Parathyroid adenoma (tissue), 2 donors: ENCODE measurements at regions not wholly inside any gene's neighbourhood (a gene's known extent, or its start where the extent isn't known, plus 50 kb on each side); places are given as distances from the start of the nearest gene placed in this dataset.

Source experiments
- H2AFZ ChIP-seq: fragments of 300-600 bp; sonication (generic); one replicate; pipeline ENCODE4 v1.7.0; 2017; ENCODE audit warnings: antibody characterized with exemption, mild to moderate bottlenecking
- H3K27ac ChIP-seq: fragments of 300-600 bp; sonication (generic); one replicate; pipeline ENCODE4 v1.7.0; 2017
- H3K27me3 ChIP-seq: fragments of 300-600 bp; sonication (generic); one replicate; pipeline ENCODE4 v1.7.0; 2017; ENCODE audit warnings: low read length; ENCODE audit not compliant: control insufficient read depth, insufficient read depth
- H3K36me3 ChIP-seq: fragments of 300-600 bp; sonication (generic); one replicate; pipeline ENCODE4 v1.7.0; 2017; ENCODE audit warnings: low read length; ENCODE audit not compliant: control insufficient read depth, insufficient read depth
- H3K4me1 ChIP-seq: fragments of 300-600 bp; sonication (generic); one replicate; pipeline ENCODE4 v1.7.0; 2017; ENCODE audit warnings: control low read depth
- H3K4me2 ChIP-seq: fragments of 300-600 bp; sonication (generic); one replicate; pipeline ENCODE4 v1.7.0; 2017; ENCODE audit warnings: low read length
- H3K4me3 ChIP-seq: fragments of 300-600 bp; sonication (generic); one replicate; pipeline ENCODE4 v1.7.0; 2017; ENCODE audit warnings: low read depth, low read length
- H3K79me2 ChIP-seq: fragments of 300-600 bp; sonication (generic); one replicate; pipeline ENCODE4 v1.7.0; 2017; ENCODE audit warnings: control low read depth
- H3K9ac ChIP-seq: fragments of 300-600 bp; sonication (generic); one replicate; pipeline ENCODE4 v1.7.0; 2017; ENCODE audit warnings: mild to moderate bottlenecking
- H3K9me3 ChIP-seq: fragments of 300-600 bp; sonication (generic); one replicate; pipeline ENCODE4 v1.7.0; 2017; ENCODE audit warnings: low read length; ENCODE audit not compliant: control insufficient read depth
- TF ChIP-seq, protein P1 (sequence below): fragments of 300-600 bp; sonication (generic); IDR thresholded peaks from one replicate; pipeline ENCODE4 v1.7.0; 2017; ENCODE audit warnings: antibody characterized with exemption, mild to moderate bottlenecking
- donor health status: primary hyperparathyroidism.

- no peaks in the 10 kb centered on the region for H3K27me3 ChIP-seq
- TF ChIP-seq, protein P1, sequence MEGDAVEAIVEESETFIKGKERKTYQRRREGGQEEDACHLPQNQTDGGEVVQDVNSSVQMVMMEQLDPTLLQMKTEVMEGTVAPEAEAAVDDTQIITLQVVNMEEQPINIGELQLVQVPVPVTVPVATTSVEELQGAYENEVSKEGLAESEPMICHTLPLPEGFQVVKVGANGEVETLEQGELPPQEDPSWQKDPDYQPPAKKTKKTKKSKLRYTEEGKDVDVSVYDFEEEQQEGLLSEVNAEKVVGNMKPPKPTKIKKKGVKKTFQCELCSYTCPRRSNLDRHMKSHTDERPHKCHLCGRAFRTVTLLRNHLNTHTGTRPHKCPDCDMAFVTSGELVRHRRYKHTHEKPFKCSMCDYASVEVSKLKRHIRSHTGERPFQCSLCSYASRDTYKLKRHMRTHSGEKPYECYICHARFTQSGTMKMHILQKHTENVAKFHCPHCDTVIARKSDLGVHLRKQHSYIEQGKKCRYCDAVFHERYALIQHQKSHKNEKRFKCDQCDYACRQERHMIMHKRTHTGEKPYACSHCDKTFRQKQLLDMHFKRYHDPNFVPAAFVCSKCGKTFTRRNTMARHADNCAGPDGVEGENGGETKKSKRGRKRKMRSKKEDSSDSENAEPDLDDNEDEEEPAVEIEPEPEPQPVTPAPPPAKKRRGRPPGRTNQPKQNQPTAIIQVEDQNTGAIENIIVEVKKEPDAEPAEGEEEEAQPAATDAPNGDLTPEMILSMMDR: no peak
- no peaks in the 10 kb centered on the region for H3K9me3 ChIP-seq
- no peak overlapping the region for H3K9ac ChIP-seq
- no peaks in the 10 kb centered on the region for H3K79me2 ChIP-seq
- no peak overlapping the region for H3K4me2 ChIP-seq
- no peaks in the 10 kb centered on the region for H3K4me1 ChIP-seq
- H3K36me3 ChIP-seq: no peaks in the 10 kb centered on the region
- no peak overlapping the region for H2AFZ ChIP-seq
- H3K4me3 ChIP-seq: no peak overlapping the region
- H3K27ac ChIP-seq: no peak overlapping the region
These were observed 532.8 kb downstream of the FOXG1 start for GRCh38 chr14:29299372-29299771.

GRCh38 chr14:29301571-29301970, 535.0 kb downstream of the FOXG1 start:
- Histone ChIP-seq H3K36me3 (no peaks in the 10 kb centered on the region), H3K4me1 (no peaks in the 10 kb centered on the region), H3K79me2 (no peaks in the 10 kb centered on the region), H3K27me3 (no peaks in the 10 kb centered on the region), H3K27ac (no peak overlapping the region), H3K9ac (no peak overlapping the region), H3K4me2 (no peak overlapping the region), H3K4me3 (no peak overlapping the region), H3K9me3 (no peaks in the 10 kb centered on the region), H2AFZ (no peak overlapping the region)
- TF ChIP-seq, protein P1: no peak

DNA sequence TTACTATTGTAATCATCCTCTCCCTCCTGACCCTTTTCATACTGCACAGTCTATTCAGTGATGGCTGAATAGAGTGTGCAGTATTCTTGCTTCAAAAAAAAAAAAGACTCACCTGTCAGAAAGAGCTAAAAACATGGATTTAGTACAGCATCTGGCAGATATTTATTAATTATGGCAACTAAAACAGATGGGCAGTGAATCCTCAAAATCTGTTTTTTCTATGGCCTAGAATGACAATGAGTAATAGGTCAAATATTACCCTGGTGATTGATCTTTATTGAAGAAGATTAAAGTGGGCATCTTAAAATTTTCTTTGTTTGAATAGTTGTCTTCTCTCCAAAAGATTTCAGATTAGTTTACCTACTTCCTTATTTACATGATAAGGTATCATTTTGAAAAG, 543.6 kb downstream of the FOXG1 start:
- no peak overlapping the region for H2AFZ ChIP-seq
- no peaks in the 10 kb centered on the region for H3K4me1 ChIP-seq
- H3K9me3 ChIP-seq: no peaks in the 10 kb centered on the region
- H3K27ac ChIP-seq: no peak overlapping the region
- no peak overlapping the region for H3K4me3 ChIP-seq
- no peaks in the 10 kb centered on the region for H3K79me2 ChIP-seq
- TF ChIP-seq, protein P1: no peak
- H3K9ac ChIP-seq: no peak overlapping the region
- no peaks in the 10 kb centered on the region for H3K36me3 ChIP-seq
- no peaks in the 10 kb centered on the region for H3K27me3 ChIP-seq
- H3K4me2 ChIP-seq: no peak overlapping the region

DNA sequence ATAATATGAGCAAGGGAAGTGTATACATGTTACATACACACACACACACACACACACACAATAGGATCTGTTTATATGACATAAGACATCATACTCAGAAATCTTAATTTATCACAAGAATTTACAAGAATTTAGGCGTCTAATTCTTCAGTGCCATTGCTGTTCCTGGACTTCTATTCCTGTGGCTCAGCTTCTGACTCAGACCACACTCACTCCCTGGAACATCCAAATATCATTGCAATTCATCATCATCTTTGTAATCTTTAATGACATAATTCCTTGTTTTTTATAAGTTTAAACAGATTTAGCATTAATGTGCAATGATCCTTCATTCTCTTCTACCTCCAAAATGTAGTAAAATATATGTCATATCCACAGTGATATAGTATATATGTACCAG, 544.2 kb downstream of the FOXG1 start:
- no peak overlapping the region for H3K4me3 ChIP-seq

GRCh38 chr14:29311983-29312382, 545.4 kb downstream of the FOXG1 start:
- Histone ChIP-seq H3K36me3 (no peaks in the 10 kb centered on the region), H3K79me2 (no peaks in the 10 kb centered on the region), H3K4me2 (no peak overlapping the region), H3K27ac (no peak overlapping the region), H3K4me1 (no peaks in the 10 kb centered on the region), H3K4me3 (no peak overlapping the region), H3K9ac (no peak overlapping the region), H3K27me3 (no peaks in the 10 kb centered on the region), H2AFZ (no peak overlapping the region), H3K9me3 (no peaks in the 10 kb centered on the region)
- TF ChIP-seq, protein P1: no peak

More for the DNA sequence above, 544.2 kb downstream of the FOXG1 start:
- no peak overlapping the region for H3K4me2 ChIP-seq
- H3K27ac ChIP-seq: no peak overlapping the region
- H2AFZ ChIP-seq: no peak overlapping the region
- no peaks in the 10 kb centered on the region for H3K79me2 ChIP-seq
- no peaks in the 10 kb centered on the region for H3K4me1 ChIP-seq
- no peaks in the 10 kb centered on the region for H3K36me3 ChIP-seq
- no peaks in the 10 kb centered on the region for H3K27me3 ChIP-seq
- no peaks in the 10 kb centered on the region for H3K9me3 ChIP-seq
- no peak overlapping the region for H3K9ac ChIP-seq
- TF ChIP-seq, protein P1: no peak
